Uterus (tissue), 3 donors: ENCODE measurements at regions not wholly inside any gene's neighbourhood (a gene's known extent, or its start where the extent isn't known, plus 50 kb on each side); places are given as distances from the start of the nearest gene placed in this dataset.

Source experiments
- DNase-seq, 2 donors: peaks; one replicate each; pipeline ENCODE4 v3.0.0-alpha.2; 2019 to 2020
- H3K27ac ChIP-seq, 2 donors: fragments of 200-600 bp; sonication (generic); 1 replicate in 1 of 2; 2 replicates in 1 of 2; pipeline ENCODE4 v1.5.1; 2016 to 2018
- H3K27me3 ChIP-seq, 2 donors: fragments of 200-600 bp; sonication (generic); one replicate each; pipeline ENCODE4 v1.5.1; 2018 to 2019; ENCODE audit warnings: control low read depth in 1 of 2
- H3K36me3 ChIP-seq, 2 donors: fragments of 200-600 bp; sonication (generic); one replicate each; pipeline ENCODE4 v1.5.1; 2019; ENCODE audit warnings: control low read depth in 1 of 2
- H3K4me1 ChIP-seq, 2 donors: fragments of 200-600 bp; sonication (generic); one replicate each; pipeline ENCODE4 v1.5.1; 2018 to 2019; ENCODE audit warnings: control low read depth in 1 of 2
- H3K4me3 ChIP-seq, 2 donors: fragments of 200-600 bp; sonication (generic); 1 replicate in 1 of 2; 2 replicates in 1 of 2; pipeline ENCODE4 v1.5.1; 2018 to 2019; ENCODE audit warnings: mild to moderate bottlenecking in 1 of 2
- H3K9me3 ChIP-seq, 2 donors: fragments of 200-600 bp; sonication (generic); one replicate each; pipeline ENCODE4 v1.5.1; 2019; ENCODE audit warnings: control low read depth in 1 of 2
- CTCF ChIP-seq, 4 experiments: fragments of 200-600 bp in 2 of 4; fragments of 450-650 bp in 2 of 4; sonication (generic) in 2 of 4; IDR thresholded peaks; one replicate each; pipeline ENCODE4 v1.5.1; 2016 to 2019; ENCODE audit warnings: antibody characterized with exemption in 4 of 4, mild to moderate bottlenecking in 2 of 4, moderate library complexity in 1 of 4
- POLR2A ChIP-seq, 2 donors: fragments of 450-650 bp; IDR thresholded peaks; one replicate each; pipeline ENCODE4 v1.6.1; 2016; ENCODE audit warnings: antibody characterized with exemption in 2 of 2, mild to moderate bottlenecking in 1 of 2, moderate library complexity in 1 of 2
- intact Hi-C: fragments of 100-400 bp; cut with DNase I; formaldehyde crosslinking; loops from one replicate; pipeline ENCODE4 v1.15.1; 2023; ENCODE audit warnings: low total_unique reads
- donor health status: DM: yes; HTN: yes; CAD: no.

- Histone ChIP-seq H3K36me3 (no peaks in the 10 kb centered on the region), H3K27ac (no peak overlapping the region), H3K9me3 (no peaks in the 10 kb centered on the region), H3K27me3 (no peaks in the 10 kb centered on the region), H3K4me1 (no peaks in the 10 kb centered on the region), H3K4me3 (no peak overlapping the region)
- TF ChIP-seq POLR2A (IDR thresholded peaks at IDR 0.05) (no peak), CTCF (IDR thresholded peaks at IDR 0.05) (no peak)
- intact Hi-C loops, result no loop called here
- no peak for DNase-seq
Observed at GRCh38 chr4:187077744-187078401, 354.2 kb upstream of the FAT1 start.

- no peak overlapping the region for H3K4me3 ChIP-seq
- TF ChIP-seq POLR2A (IDR thresholded peaks at IDR 0.05) (no peak), CTCF (IDR thresholded peaks at IDR 0.05) (no peak)
- intact Hi-C loops, result no loop called here
- no peaks in the 10 kb centered on the region for H3K4me1 ChIP-seq
- H3K36me3 ChIP-seq, result no peaks in the 10 kb centered on the region
- no peaks in the 10 kb centered on the region for H3K27me3 ChIP-seq
- H3K27ac ChIP-seq, result no peak overlapping the region
- no peak for DNase-seq
- no peaks in the 10 kb centered on the region for H3K9me3 ChIP-seq
Observed at GRCh38 chr4:187084701-187085100, 361.0 kb upstream of the FAT1 start.

GRCh38 chr4:187085339-187085738 lies 361.7 kb upstream of the FAT1 start:
- DNase-seq, result no peak
- Histone ChIP-seq H3K36me3 (no peaks in the 10 kb centered on the region), H3K27me3 (no peaks in the 10 kb centered on the region), H3K27ac (no peak overlapping the region), H3K4me1 (no peaks in the 10 kb centered on the region), H3K9me3 (no peaks in the 10 kb centered on the region), H3K4me3 (no peak overlapping the region)
- intact Hi-C loops, result no loop called here
- TF ChIP-seq CTCF (IDR thresholded peaks at IDR 0.05) (no peak), POLR2A (IDR thresholded peaks at IDR 0.05) (no peak)

- no peak overlapping the region for H3K27ac ChIP-seq
- TF ChIP-seq POLR2A (IDR thresholded peaks at IDR 0.05) (no peak), CTCF (IDR thresholded peaks at IDR 0.05) (no peak)
- no peaks in the 10 kb centered on the region for H3K36me3 ChIP-seq
- H3K9me3 ChIP-seq, result no peaks in the 10 kb centered on the region
- no peak for DNase-seq
- intact Hi-C loops, result no loop called here
- no peaks in the 10 kb centered on the region for H3K27me3 ChIP-seq
- no peaks in the 10 kb centered on the region for H3K4me1 ChIP-seq
- no peak overlapping the region for H3K4me3 ChIP-seq
Observed at GRCh38 chr4:187086151-187086550, 362.5 kb upstream of the FAT1 start.

- Histone ChIP-seq H3K4me3 (no peak overlapping the region), H3K27me3 (no peaks in the 10 kb centered on the region), H3K9me3 (no peaks in the 10 kb centered on the region), H3K36me3 (no peaks in the 10 kb centered on the region), H3K27ac (no peak overlapping the region), H3K4me1 (no peaks in the 10 kb centered on the region)
- DNase-seq, result no peak
- no peak for TF ChIP-seq CTCF (IDR thresholded peaks at IDR 0.05)
- no peak for TF ChIP-seq POLR2A (IDR thresholded peaks at IDR 0.05)
- intact Hi-C loops, result no loop called here
Observed at GRCh38 chr4:187088070-187088799, 364.6 kb upstream of the FAT1 start.
